ENCODE measurements at regions not wholly inside any gene's neighbourhood (a gene's known extent, or its start where the extent isn't known, plus 50 kb on each side); places are given as distances from the start of the nearest gene placed in this dataset.

- intact Hi-C loops (cut with micrococcal nuclease; ENCODE audit: unreplicated experiment): no loop called here
- no peaks in the 10 kb centered on the region for H3K9me3 ChIP-seq (replicated peaks; ENCODE audit: control insufficient read depth, insufficient read depth, low read length)
- H2AFZ ChIP-seq (ENCODE audit: control insufficient read depth, low read depth, low read length): no peak overlapping the region
- H3K4me3 ChIP-seq: no peak overlapping the region
- ChIA-PET CTCF (no interaction called here), RAD21 (ENCODE audit: unreplicated experiment) (no interaction called here), SMC1A (ENCODE audit: uncharacterized antibody, unreplicated experiment) (no interaction called here), POLR2A (no interaction called here)
- in situ Hi-C loops (cut with MboI): no loop called here
- no peak for DNase-seq (ENCODE audit: low read depth, low spot score)
- no TSS peak for BruUV-seq (replicated peaks)
- H3K27ac ChIP-seq (ENCODE audit: control insufficient read depth, insufficient read depth): no peak overlapping the region
- no peaks in the 10 kb centered on the region for H3K79me2 ChIP-seq (ENCODE audit: control insufficient read depth, insufficient read depth, low read length)
- no peaks in the 10 kb centered on the region for H4K20me1 ChIP-seq (ENCODE audit: control insufficient read depth, insufficient read depth)
- TF ChIP-seq SMAD1 (IDR thresholded peaks at IDR 0.05; ENCODE audit: low read depth, partially characterized antibody) (no peak), MYC (IDR thresholded peaks at IDR 0.05; ENCODE audit: insufficient read depth, insufficient read length, insufficient replicate concordance, low read length, severe bottlenecking) (no peak), USF1 (IDR thresholded peaks at IDR 0.05; ENCODE audit: borderline replicate concordance, extremely low read length, insufficient read depth, low read depth, low read length) (no peak), HDAC2 (IDR thresholded peaks at IDR 0.05) (no peak), CBX5 (IDR thresholded peaks at IDR 0.05; ENCODE audit: low read depth) (no peak), RUNX3 (IDR thresholded peaks at IDR 0.05; ENCODE audit: low read length) (no peak), E2F8 (IDR thresholded peaks at IDR 0.05; ENCODE audit: low read depth, partially characterized antibody) (no peak), MEF2A (IDR thresholded peaks at IDR 0.05; ENCODE audit: insufficient read depth, low read depth, low read length) (no peak)
- no peak for ATAC-seq
- no peak for FAIRE-seq
- H3K4me2 ChIP-seq (ENCODE audit: control insufficient read depth, insufficient read depth): no peak overlapping the region
- H3K27me3 ChIP-seq (replicated peaks in 1 of 2; ENCODE audit: control insufficient read depth in 2 of 2, insufficient read depth in 2 of 2, low read length in 1 of 2): no peaks in the 10 kb centered on the region
- no peaks in the 10 kb centered on the region for H3K36me3 ChIP-seq (ENCODE audit: control insufficient read depth in 2 of 2, insufficient read depth in 2 of 2, low read length in 1 of 2)
- no peak overlapping the region for H3K9ac ChIP-seq (ENCODE audit: control insufficient read depth, insufficient read depth, low read length)
- H3K4me1 ChIP-seq (ENCODE audit: control insufficient read depth, insufficient read depth, low read length): no peaks in the 10 kb centered on the region
- 1% methylated on average over 2 of the region's 2 CpGs for WGBS (ENCODE audit: insufficient coverage, insufficient replicate concordance, low lambda C conversion rate, missing lambda C conversion rate)
Measured at GRCh38 chr4:45803994-45804393, 319.9 kb downstream of the GABRG1 start.

All from GM12878 (cell line).